Stimulated activated CD8-positive, alpha-beta memory T cell treated with anti-CD3 and anti-CD28 coated beads, Interleukin-4, amount 100 ng/mL, for 48 hours (primary cell): ENCODE measurements at regions not wholly inside any gene's neighbourhood (a gene's known extent, or its start where the extent isn't known, plus 50 kb on each side); places are given as distances from the start of the nearest gene placed in this dataset.

Experiments
- DNase-seq: peaks from one replicate; pipeline ENCODE4 v3.0.0-alpha.2; 2020

DNA sequence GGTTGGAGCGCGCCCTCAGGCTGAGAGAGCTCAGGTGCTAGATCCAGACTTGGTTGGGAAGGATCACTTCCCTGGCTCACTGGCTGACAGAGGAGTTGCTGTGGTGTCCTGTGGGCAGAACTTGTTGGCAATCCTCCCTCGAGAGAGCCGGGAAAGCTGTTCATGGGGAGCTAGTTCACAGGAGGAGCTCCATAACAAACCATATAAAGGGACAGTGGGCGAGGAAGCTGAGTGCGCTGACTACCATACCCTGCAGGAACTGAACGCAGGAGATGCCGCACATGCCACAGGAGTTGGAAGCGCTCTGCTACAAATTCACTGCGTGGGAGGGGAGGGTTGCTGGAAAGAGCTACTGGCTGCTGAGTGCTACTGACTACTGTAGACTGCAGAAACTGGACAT, 243.2 kb downstream of the OGFRL1 start:
- no peak for DNase-seq

GRCh38 chr6:71533939-71534379, 245.3 kb downstream of the OGFRL1 start:
- DNase-seq = no peak

DNA sequence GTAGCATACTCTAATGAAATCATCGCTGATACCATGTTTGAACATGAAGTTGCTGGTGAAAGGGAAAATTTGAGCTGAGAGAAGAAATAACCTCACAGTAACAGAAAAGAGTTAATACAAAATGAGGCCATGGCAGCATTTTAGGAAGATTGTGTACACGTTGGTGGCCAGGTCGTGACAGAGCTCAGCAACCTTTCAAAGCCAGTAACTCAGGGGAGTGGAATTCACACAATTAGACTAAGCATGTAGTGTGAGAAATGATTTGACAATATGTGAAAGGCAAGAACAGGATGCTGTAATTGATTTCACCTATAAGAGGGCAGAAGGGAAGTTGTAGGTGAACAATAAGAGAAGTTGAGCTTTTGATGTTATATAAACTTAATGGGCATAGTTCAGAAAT, 246.3 kb downstream of the OGFRL1 start:
- no peak for DNase-seq

DNA sequence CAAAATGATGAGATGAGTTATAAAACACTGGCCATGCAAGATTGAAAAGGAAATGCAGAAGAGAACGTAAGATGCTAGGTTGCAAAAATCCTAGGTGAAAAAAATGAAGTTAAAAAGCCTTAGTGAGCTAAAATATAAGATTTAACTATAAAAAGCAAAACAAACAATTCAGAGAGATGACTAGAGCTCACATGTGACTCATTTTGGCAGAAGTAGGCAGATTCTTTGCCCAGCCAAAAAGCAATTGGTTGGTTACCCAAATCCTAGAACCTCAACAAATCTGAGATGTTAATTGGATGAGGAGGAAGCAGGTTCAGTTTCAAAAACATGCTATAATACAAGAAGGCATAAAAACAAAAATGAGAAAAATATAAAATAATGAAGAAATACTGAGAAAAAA, 249.1 kb downstream of the OGFRL1 start:
- DNase-seq = no peak

- DNase-seq = no peak
These were observed 255.4 kb downstream of the OGFRL1 start for GRCh38 chr6:71544028-71544427.

GRCh38 chr6:71544906-71545305, 256.3 kb downstream of the OGFRL1 start:
- no peak for DNase-seq

- no peak for DNase-seq
These were observed 257.3 kb downstream of the OGFRL1 start for GRCh38 chr6:71545905-71546304.

- no peak for DNase-seq
These were observed 263.2 kb downstream of the OGFRL1 start for GRCh38 chr6:71551798-71552197.

GRCh38 chr6:71556141-71556540, 267.5 kb downstream of the OGFRL1 start:
- DNase-seq = no peak

GRCh38 chr6:71558974-71559373, 270.4 kb downstream of the OGFRL1 start:
- DNase-seq = no peak

DNA sequence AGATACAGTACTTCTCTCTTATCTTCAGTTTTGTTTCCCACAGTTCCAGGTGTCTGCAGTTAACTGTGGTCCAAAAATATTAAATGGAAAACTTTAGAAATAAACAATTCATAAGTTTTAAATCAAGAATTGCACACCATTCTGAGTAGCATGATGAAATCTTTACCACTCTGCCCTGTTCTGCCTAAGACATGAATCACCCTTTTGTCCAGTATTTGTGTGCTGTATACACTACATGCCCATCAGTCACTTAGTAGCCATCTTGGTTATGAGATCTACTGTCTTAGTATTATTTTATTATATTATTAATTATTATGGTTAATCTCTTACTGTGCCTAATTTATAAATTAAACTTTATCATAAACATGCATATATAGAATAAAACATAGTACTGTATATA, 279.0 kb downstream of the OGFRL1 start:
- DNase-seq = no peak

- no peak for DNase-seq
These were observed 289.2 kb downstream of the OGFRL1 start for GRCh38 chr6:71577766-71578165.

- no peak for DNase-seq
These were observed 291.3 kb downstream of the OGFRL1 start for GRCh38 chr6:71579902-71580301.

- no peak for DNase-seq
These were observed 294.2 kb downstream of the OGFRL1 start for GRCh38 chr6:71582820-71583219.

GRCh38 chr6:71584712-71585436, 296.3 kb downstream of the OGFRL1 start:
- no peak for DNase-seq

- DNase-seq = no peak
These were observed 296.9 kb downstream of the OGFRL1 start for GRCh38 chr6:71585472-71585871.

GRCh38 chr6:71588490-71588889, 297.9 kb upstream of the RIMS1 start:
- DNase-seq = no peak

DNA sequence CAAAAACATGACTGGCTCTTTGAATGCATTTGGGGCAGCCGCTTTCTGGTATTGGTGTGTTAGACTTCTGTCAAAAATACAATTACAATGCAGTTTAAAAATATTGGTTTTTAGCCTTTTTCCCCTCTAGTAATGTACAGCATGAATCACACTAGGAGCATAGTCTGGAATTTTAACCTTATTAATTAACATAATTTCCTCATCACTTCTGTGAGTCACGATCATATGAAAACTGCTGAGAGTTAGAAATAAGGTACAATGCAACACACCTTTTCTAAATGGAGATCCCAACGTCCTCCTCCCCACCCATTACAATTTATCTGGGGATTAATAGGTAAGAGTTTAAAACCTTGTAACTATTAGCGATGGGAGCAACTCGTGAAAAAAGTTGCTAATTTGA, 297.1 kb upstream of the RIMS1 start:
- DNase-seq = no peak

GRCh38 chr6:71592643-71593042, 293.7 kb upstream of the RIMS1 start:
- DNase-seq = no peak

- DNase-seq = no peak
These were observed 287.0 kb upstream of the RIMS1 start for GRCh38 chr6:71599359-71599758.

- DNase-seq = no peak
These were observed 283.9 kb upstream of the RIMS1 start for GRCh38 chr6:71602385-71603007.

DNA sequence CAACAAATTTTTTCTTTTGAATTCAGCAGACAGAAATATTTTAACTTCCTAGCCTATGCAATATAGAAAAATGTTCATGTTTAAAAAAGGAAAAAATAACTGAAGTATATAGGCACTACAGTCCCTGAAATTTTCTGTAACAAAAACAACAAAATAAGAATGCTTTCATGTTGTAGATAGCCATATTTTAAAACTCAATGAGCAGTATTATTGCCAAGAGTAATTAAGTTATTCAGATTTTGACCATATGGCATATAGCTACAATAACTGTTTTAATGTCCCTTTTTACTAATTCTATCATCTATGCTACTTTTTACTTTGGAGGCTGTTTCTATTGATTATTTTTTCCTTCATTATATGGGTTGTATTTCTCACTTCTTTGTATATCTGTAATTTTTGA, 283.3 kb upstream of the RIMS1 start:
- DNase-seq = no peak

- no peak for DNase-seq
These were observed 277.7 kb upstream of the RIMS1 start for GRCh38 chr6:71608646-71609045.

DNA sequence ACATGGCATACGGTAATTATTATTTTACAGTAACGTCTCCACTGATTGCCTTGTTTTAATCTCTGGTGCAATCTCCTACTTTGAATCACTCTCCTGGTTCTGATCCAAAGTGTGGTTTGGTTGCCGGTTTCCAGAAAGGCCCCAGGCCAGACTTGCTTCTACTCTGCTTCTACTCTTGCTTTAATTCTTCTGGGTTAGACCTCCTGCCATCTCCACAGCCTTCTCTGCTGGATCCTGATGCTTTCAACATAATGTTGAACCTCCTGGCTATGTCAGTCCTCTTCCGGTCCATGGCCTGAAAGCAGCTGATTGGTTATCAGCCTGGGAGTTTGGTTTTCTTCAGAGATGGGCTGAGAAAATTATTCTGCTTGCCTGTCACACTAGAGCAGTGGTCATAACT, 266.5 kb upstream of the RIMS1 start:
- no peak for DNase-seq
